Mesenchymal stem cell (in vitro differentiated cells and primary cell): ENCODE measurements at regions not wholly inside any gene's neighbourhood (a gene's known extent, or its start where the extent isn't known, plus 50 kb on each side); places are given as distances from the start of the nearest gene placed in this dataset.

Source experiments
- DNase-seq: peaks from one replicate; pipeline ENCODE4 v3.0.0-alpha.2; 2013
- H2AFZ ChIP-seq: one replicate; pipeline ENCODE4 v1.6.1; 2013; ENCODE audit warnings: low read depth, mild to moderate bottlenecking, control low read depth, inconsistent platforms, low read length, moderate library complexity
- H2AK5ac ChIP-seq: 2 replicates; pipeline ENCODE4 v1.6.1; 2013; ENCODE audit warnings: low read length, moderate library complexity, mild to moderate bottlenecking, inconsistent platforms; ENCODE audit not compliant: severe bottlenecking
- H2BK120ac ChIP-seq: one replicate; pipeline ENCODE4 v1.6.1; 2013; ENCODE audit warnings: low read depth, mild to moderate bottlenecking, inconsistent platforms, low read length, moderate library complexity
- H2BK12ac ChIP-seq, 2 experiments: one replicate each; pipeline ENCODE4 v1.6.1; 2013; ENCODE audit warnings: inconsistent platforms in 2 of 2, low read length in 2 of 2, mild to moderate bottlenecking in 2 of 2, moderate library complexity in 2 of 2, control low read depth in 1 of 2
- H2BK15ac ChIP-seq: one replicate; pipeline ENCODE4 v1.6.1; 2013; ENCODE audit warnings: mild to moderate bottlenecking, low read depth, inconsistent platforms; ENCODE audit not compliant: poor library complexity, severe bottlenecking
- H2BK5ac ChIP-seq: 2 replicates; pipeline ENCODE4 v1.6.1; 2013; ENCODE audit warnings: low read depth, mild to moderate bottlenecking, low read length, control low read depth, inconsistent platforms; ENCODE audit not compliant: poor library complexity, severe bottlenecking
- H3K14ac ChIP-seq, 2 experiments: one replicate each; pipeline ENCODE4 v1.6.1; 2013; ENCODE audit warnings: inconsistent platforms in 2 of 2, low read length in 2 of 2, control low read depth in 1 of 2, mild to moderate bottlenecking in 1 of 2, moderate library complexity in 1 of 2
- H3K18ac ChIP-seq, 2 experiments: one replicate each; pipeline ENCODE4 v1.6.1; 2013; ENCODE audit warnings: inconsistent platforms in 2 of 2, low read length in 2 of 2, control low read depth in 1 of 2, low read depth in 1 of 2, mild to moderate bottlenecking in 1 of 2
- H3K23ac ChIP-seq, 2 experiments: one replicate each; pipeline ENCODE4 v1.6.1; 2013; ENCODE audit warnings: inconsistent platforms in 2 of 2, low read length in 2 of 2, mild to moderate bottlenecking in 2 of 2, moderate library complexity in 2 of 2, control low read depth in 1 of 2
- H3K27ac ChIP-seq: 2 replicates; pipeline ENCODE4 v1.5.1; 2013; ENCODE audit warnings: mild to moderate bottlenecking, moderate library complexity, low read length, control low read depth, inconsistent platforms; ENCODE audit not compliant: poor library complexity, severe bottlenecking
- H3K27me3 ChIP-seq, 2 experiments: 2 replicates each; pipeline versions ENCODE4 v1.6.1 to v1.7.0; 2013; ENCODE audit warnings: low read length in 2 of 2, mild to moderate bottlenecking in 2 of 2, moderate library complexity in 2 of 2, control low read depth in 1 of 2, inconsistent platforms in 1 of 2; ENCODE audit not compliant: control insufficient read depth in 1 of 2, insufficient read depth in 1 of 2
- H3K36me3 ChIP-seq, 2 experiments: 2 replicates each; pipeline versions ENCODE4 v1.6.1 to v1.7.0; 2013; ENCODE audit warnings: low read length in 2 of 2, control low read depth in 1 of 2, inconsistent platforms in 1 of 2, low read depth in 1 of 2, mild to moderate bottlenecking in 1 of 2; ENCODE audit not compliant: insufficient read depth in 2 of 2, control insufficient read depth in 1 of 2
- H3K4ac ChIP-seq, 2 experiments: one replicate each; pipeline ENCODE4 v1.6.1; 2013; ENCODE audit warnings: inconsistent platforms in 2 of 2, low read length in 2 of 2, mild to moderate bottlenecking in 2 of 2, moderate library complexity in 2 of 2, control low read depth in 1 of 2, low read depth in 1 of 2
- H3K4me1 ChIP-seq: 2 replicates; pipeline ENCODE4 v1.6.1; 2013; ENCODE audit warnings: low read depth, low read length, control low read depth; ENCODE audit not compliant: control insufficient read depth, insufficient read depth
- H3K4me2 ChIP-seq: 2 replicates; pipeline ENCODE4 v1.6.1; 2013; ENCODE audit warnings: low read length, mild to moderate bottlenecking, inconsistent platforms; ENCODE audit not compliant: poor library complexity, severe bottlenecking
- H3K4me3 ChIP-seq, 2 experiments: 2 replicates each; pipeline versions ENCODE4 v1.5.1 to v1.7.0; 2013; ENCODE audit warnings: low read length in 2 of 2, mild to moderate bottlenecking in 2 of 2, control low read depth in 1 of 2, low read depth in 1 of 2; ENCODE audit not compliant: insufficient read depth in 1 of 2
- H3K79me1 ChIP-seq: replicated peaks from 2 replicates; pipeline ENCODE4 v1.6.1; 2013; ENCODE audit warnings: mild to moderate bottlenecking, control low read depth, low read length, inconsistent platforms; ENCODE audit not compliant: poor library complexity, severe bottlenecking
- H3K9ac ChIP-seq: 2 replicates; pipeline ENCODE4 v1.7.0; 2013; ENCODE audit warnings: mild to moderate bottlenecking, low read length, moderate library complexity
- H3K9me3 ChIP-seq: 2 replicates; pipeline ENCODE4 v1.7.0; 2013; ENCODE audit warnings: mild to moderate bottlenecking, low read length; ENCODE audit not compliant: control insufficient read depth
- H4K8ac ChIP-seq: one replicate; pipeline ENCODE4 v1.6.1; 2013; ENCODE audit warnings: inconsistent platforms, mild to moderate bottlenecking, low read length, moderate library complexity
- H4K91ac ChIP-seq: one replicate; pipeline ENCODE4 v1.6.1; 2013; ENCODE audit warnings: mild to moderate bottlenecking, low read length, inconsistent platforms
- whole genome bisulfite sequencing: methylation state at CpG from one replicate; pipeline ENCODE4 v1.1.7; 2013; ENCODE audit warnings: mixed read lengths; 5-methylcytosine and 5-hydroxymethylcytosine counted together

DNA sequence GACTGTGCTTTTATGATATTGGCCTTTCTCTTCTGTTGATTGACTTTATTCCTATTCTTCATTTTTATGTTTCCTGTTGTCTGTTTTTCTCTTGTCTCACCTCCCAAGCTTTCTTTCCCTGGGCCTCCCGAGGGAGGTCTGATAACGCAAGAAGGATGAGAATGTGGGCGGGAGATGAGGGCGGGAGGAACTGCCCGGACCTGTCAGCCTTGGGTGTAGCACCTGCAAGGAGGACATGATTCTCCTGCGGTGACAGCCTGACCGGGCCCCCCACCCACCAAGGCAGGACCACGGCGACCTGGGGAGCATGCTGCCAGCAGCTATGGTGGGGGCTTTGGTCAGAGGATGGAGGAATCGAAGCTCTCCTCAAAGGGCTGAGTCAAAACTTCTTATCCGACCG lies 86.9 kb downstream of the PLEKHG1 start:
- Histone ChIP-seq H3K4ac (no peak overlapping the region), H3K14ac (no peak overlapping the region), H3K9ac (no peak overlapping the region), H2AK5ac (no peak overlapping the region), H3K4me1 (peaks cover 3% of the 10 kb centered on the region), H3K36me3 (no peaks in the 10 kb centered on the region), H2BK5ac (no peak overlapping the region), H3K4me2 (no peak overlapping the region), H3K18ac (no peak overlapping the region), H2BK12ac (no peak overlapping the region), H4K8ac (no peak overlapping the region), H3K27me3 (no peaks in the 10 kb centered on the region), H2BK15ac (no peak overlapping the region), H3K79me1 (no peaks in the 10 kb centered on the region), H3K4me3 (no peak overlapping the region), H2AFZ (no peak overlapping the region), H3K23ac (no peak overlapping the region), H3K27ac (no peak overlapping the region), H4K91ac (no peak overlapping the region), H2BK120ac (no peak overlapping the region), H3K9me3 (no peaks in the 10 kb centered on the region)
- no peak for DNase-seq
- 80% methylated on average over 12 of the region's 12 CpGs for WGBS

DNA sequence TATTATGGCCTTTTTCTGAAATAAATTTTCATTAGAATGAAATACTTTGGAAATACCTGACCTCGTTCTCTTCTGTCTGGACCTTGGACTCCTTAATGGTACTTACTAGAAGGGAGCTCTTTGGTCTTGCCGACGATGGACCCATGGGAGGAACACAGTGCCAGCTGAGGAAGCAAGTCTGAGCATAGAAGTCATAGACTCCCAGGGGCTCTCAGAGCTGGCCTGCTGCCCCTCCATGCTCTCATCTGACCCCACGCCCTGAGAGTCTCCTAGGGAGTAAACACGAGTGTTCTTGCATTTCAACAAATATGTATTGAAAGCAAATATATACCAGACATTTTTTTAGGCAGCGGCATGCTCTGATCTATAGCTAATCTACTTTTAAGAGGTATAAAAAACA lies 87.8 kb downstream of the PLEKHG1 start:
- no peak overlapping the region for H2AFZ ChIP-seq
- H3K4me3 ChIP-seq, result no peak overlapping the region
- H3K79me1 ChIP-seq, result no peaks in the 10 kb centered on the region
- no peak overlapping the region for H2AK5ac ChIP-seq
- no peak overlapping the region for H4K91ac ChIP-seq
- peaks cover 3% of the 10 kb centered on the region for H3K4me1 ChIP-seq
- H3K14ac ChIP-seq, result no peak overlapping the region
- H3K27me3 ChIP-seq, result no peaks in the 10 kb centered on the region
- peak overlapping the region; percentile 11 for H3K9ac ChIP-seq
- H3K9me3 ChIP-seq, result no peaks in the 10 kb centered on the region
- no peak overlapping the region for H4K8ac ChIP-seq
- no peak overlapping the region for H3K27ac ChIP-seq
- WGBS, result 86% methylated on average over 3 of the region's 6 CpGs
- H2BK120ac ChIP-seq, result no peak overlapping the region
- H3K4me2 ChIP-seq, result no peak overlapping the region
- H3K36me3 ChIP-seq, result no peaks in the 10 kb centered on the region
- H3K18ac ChIP-seq, result no peak overlapping the region
- H2BK5ac ChIP-seq, result no peak overlapping the region
- DNase-seq, result no peak
- H2BK15ac ChIP-seq, result no peak overlapping the region
- H3K4ac ChIP-seq, result no peak overlapping the region
- no peak overlapping the region for H2BK12ac ChIP-seq
- no peak overlapping the region for H3K23ac ChIP-seq

DNA sequence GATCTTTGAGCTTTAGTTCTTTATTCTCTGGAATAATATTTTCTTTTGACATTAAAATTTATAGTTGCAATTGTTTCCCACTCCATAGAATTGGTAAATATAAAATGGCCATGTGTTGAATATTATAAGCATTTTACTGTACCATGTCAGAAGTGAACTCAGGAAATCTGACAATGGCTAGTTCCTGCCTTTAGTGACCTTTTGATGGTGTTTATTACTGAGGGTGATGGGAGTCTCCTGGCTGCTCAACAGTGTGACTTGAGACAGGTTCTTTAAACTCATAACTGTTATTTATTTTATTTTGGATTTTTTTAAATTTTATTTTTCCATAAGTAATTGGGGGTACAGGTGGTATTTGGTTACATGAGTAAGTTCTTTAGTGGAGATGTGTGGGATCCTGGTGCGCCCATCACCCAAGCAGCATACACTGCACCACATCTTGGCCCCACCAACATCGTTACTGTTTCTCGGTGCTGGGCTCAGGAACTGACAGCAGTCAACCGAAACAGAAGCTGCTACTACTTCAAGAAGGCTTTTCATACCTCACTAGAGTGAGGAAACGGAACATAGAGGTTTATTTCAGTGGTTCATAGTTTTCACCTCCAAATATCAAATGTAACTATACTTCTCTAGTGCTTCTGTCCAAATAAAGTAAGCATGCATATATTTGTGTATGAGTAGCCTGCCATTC lies 90.4 kb downstream of the PLEKHG1 start:
- Histone ChIP-seq H3K9ac (no peak overlapping the region), H3K27me3 (no peaks in the 10 kb centered on the region), H3K9me3 (no peaks in the 10 kb centered on the region), H4K91ac (no peak overlapping the region), H2AK5ac (no peak overlapping the region), H3K27ac (no peak overlapping the region), H3K4me3 (no peak overlapping the region), H2BK5ac (no peak overlapping the region), H4K8ac (no peak overlapping the region), H2AFZ (no peak overlapping the region), H3K79me1 (no peaks in the 10 kb centered on the region), H3K4me1 (peaks cover 3% of the 10 kb centered on the region), H3K4me2 (no peak overlapping the region), H3K4ac (no peak overlapping the region), H2BK12ac (no peak overlapping the region), H3K18ac (no peak overlapping the region), H2BK120ac (no peak overlapping the region), H3K14ac (no peak overlapping the region), H3K36me3 (no peaks in the 10 kb centered on the region), H2BK15ac (no peak overlapping the region), H3K23ac (no peak overlapping the region)
- no peak for DNase-seq
- WGBS, result 92% methylated on average over 4 of the region's 5 CpGs

DNA sequence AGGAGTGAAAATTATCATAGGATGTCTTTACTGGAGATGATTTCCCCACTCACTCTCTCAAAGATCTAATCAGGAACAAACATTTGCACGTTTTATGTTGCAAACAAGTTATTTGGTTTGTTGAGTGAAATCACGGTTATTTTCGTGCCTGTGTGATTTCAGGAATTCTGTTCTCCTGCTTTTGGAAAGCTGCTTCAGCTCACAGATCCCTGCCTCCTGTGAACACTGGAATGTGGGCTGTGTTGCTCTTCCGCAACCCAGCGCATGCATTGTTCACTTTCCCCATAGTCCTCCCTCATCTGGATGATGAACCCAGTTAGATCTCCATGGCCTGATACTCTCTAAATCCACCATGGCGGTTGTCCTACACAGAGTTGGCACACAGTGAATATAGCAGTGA lies 91.0 kb downstream of the PLEKHG1 start:
- no peak overlapping the region for H3K4me2 ChIP-seq
- no peak overlapping the region for H2AK5ac ChIP-seq
- no peaks in the 10 kb centered on the region for H3K9me3 ChIP-seq
- H3K9ac ChIP-seq, result no peak overlapping the region
- H3K36me3 ChIP-seq, result no peaks in the 10 kb centered on the region
- no peak overlapping the region for H2BK5ac ChIP-seq
- no peak overlapping the region for H3K14ac ChIP-seq
- 100% methylated on average over 6 of the region's 6 CpGs for WGBS
- no peak overlapping the region for H3K4me3 ChIP-seq
- H3K79me1 ChIP-seq, result no peaks in the 10 kb centered on the region
- no peak for DNase-seq
- H2BK12ac ChIP-seq, result no peak overlapping the region
- peaks cover 3% of the 10 kb centered on the region for H3K4me1 ChIP-seq
- no peak overlapping the region for H3K27ac ChIP-seq
- no peak overlapping the region for H4K8ac ChIP-seq
- no peak overlapping the region for H3K23ac ChIP-seq
- H2BK120ac ChIP-seq, result no peak overlapping the region
- no peak overlapping the region for H2BK15ac ChIP-seq
- H4K91ac ChIP-seq, result no peak overlapping the region
- no peak overlapping the region for H3K18ac ChIP-seq
- H3K4ac ChIP-seq, result no peak overlapping the region
- no peak overlapping the region for H2AFZ ChIP-seq
- no peaks in the 10 kb centered on the region for H3K27me3 ChIP-seq
